GM12864 (cell line): ENCODE measurements at regions not wholly inside any gene's neighbourhood (a gene's known extent, or its start where the extent isn't known, plus 50 kb on each side); places are given as distances from the start of the nearest gene placed in this dataset.
"Not testable (repeated sequence)": the region's sequence is repeated elsewhere in the genome, so short reads cannot be mapped to it uniquely, and the experiment has no call there.

ENCODE experiments used
- DNase-seq: peaks from one replicate; pipeline ENCODE4 v3.0.0-alpha.2; 2011; ENCODE audit warnings: low read depth
- H3K4me3 ChIP-seq: 2 replicates; pipeline ENCODE4 v1.5.1; 2011; ENCODE audit warnings: mild to moderate bottlenecking, low read depth, low read length, control low read depth
- TF ChIP-seq, protein P1 (sequence below): IDR thresholded peaks from 2 replicates; pipeline ENCODE4 v1.5.1; 2011; ENCODE audit warnings: low read depth, mild to moderate bottlenecking, moderate library complexity, low read length, control low read depth, inconsistent platforms; ENCODE audit errors: missing control alignments

DNA sequence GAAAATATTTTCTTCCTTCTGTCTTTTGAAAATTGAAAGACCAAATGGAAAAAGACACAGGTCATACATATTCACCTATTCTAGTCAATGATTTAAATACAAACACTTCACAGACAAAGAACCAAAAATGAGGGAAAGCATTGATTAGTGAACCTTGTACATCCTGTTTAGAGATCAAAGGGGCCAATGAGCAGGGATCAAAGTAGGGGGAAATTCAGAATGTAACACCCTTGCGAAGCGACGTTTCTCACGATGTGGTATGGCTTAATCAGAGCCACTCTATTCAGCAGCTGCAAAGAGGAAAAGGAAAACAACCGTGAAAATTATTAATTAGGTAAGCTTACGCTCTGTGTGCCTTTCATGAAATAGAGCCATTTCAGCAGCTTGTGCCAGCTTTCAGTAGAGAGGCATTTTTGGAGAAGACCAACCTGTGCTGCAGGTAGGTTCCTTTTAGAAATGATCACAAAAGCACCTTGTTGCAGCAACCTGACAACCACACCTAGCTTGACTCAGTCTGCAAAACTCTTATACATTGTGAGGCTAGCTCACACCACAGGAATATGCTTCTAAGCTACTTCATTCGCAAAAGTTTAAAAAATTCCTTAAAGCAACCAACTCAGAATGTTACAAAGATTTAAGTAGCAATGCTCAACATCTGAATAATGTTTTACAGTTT, 78.0 kb downstream of the DKK1 start:
- TF ChIP-seq, protein P1, sequence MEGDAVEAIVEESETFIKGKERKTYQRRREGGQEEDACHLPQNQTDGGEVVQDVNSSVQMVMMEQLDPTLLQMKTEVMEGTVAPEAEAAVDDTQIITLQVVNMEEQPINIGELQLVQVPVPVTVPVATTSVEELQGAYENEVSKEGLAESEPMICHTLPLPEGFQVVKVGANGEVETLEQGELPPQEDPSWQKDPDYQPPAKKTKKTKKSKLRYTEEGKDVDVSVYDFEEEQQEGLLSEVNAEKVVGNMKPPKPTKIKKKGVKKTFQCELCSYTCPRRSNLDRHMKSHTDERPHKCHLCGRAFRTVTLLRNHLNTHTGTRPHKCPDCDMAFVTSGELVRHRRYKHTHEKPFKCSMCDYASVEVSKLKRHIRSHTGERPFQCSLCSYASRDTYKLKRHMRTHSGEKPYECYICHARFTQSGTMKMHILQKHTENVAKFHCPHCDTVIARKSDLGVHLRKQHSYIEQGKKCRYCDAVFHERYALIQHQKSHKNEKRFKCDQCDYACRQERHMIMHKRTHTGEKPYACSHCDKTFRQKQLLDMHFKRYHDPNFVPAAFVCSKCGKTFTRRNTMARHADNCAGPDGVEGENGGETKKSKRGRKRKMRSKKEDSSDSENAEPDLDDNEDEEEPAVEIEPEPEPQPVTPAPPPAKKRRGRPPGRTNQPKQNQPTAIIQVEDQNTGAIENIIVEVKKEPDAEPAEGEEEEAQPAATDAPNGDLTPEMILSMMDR, result no peak
- DNase-seq, result no peak
- H3K4me3 ChIP-seq, result no peak overlapping the region

DNA sequence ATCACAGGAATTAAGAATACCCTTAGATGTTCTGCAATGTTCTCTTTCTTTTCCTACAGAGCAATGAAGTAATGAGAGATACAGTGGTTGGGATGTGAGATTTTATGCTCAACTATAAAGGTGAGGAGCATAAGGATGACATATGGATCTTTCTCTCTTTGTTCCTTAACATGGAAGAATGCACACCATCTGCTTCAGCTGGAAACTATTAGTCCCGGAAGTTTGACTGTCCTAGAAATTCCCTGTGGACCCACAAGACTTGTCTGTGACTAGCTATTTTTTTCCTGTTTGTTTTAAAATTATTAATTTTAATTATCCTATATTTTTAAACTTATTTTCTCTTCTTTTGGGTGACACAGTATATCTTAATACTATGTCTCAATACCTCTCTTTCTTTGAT, 80.2 kb downstream of the DKK1 start:
- TF ChIP-seq, protein P1, result no peak
- H3K4me3 ChIP-seq, result no peak overlapping the region
- no peak for DNase-seq

DNA sequence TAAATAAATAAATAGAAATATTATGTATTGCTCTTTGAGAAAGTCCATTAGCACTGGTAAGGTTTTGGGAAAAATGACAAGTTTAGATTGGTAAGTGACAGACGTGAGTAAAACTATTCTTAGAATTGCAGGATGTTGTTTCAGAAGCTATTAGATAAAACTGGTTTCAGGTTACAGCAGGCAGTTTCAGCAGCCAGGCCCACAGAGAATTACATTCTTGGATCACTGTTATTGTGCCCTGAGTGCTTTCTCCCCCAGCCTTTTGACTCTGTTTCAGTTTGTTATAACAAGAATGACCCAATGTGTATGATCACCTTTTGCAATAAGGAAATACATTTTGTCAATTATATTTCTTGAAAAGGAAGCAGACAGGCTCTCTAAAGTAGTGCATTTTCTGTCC, 86.5 kb downstream of the DKK1 start:
- no peak overlapping the region for H3K4me3 ChIP-seq
- no peak for DNase-seq
- TF ChIP-seq, protein P1, result no peak

DNA sequence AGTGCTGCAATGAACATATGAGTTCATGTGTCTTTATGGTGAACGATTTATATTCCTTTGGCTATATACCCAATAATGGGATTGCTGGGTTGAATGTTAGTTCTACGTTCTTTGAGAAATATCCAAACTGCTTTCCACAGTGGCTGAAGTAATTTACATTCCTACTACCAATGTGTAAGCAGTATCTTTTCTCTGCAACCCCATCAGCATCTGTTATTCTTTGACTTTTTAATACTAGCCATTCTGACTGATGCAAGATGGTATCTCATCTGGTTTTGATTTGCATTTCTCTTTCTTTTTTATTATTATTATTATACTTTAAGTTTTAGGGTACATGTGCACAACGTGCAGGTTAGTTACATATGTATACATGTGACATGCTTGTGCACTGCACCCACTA, 89.7 kb downstream of the DKK1 start:
- not testable (repeated sequence) for DNase-seq, H3K4me3 ChIP-seq

DNA sequence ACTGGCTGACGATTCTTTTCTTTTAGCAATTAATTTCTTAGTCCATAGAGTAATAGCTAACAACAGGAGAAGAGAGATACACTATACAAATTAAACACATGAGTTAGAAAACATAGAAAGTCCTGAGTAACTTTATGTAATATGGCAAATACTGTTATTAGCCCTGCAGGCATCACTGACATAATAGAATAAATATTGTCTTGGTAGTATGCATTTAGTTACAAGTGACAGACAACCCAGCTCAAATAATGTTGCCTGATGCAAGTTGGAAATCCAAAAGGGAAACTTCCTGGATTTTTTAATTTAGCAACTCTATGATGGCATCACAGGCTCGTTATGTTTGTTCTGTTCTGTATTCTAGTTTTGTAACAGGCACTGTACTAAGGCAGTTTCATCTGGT, 95.1 kb downstream of the DKK1 start:
- DNase-seq, result no peak
- TF ChIP-seq, protein P1, result no peak
- no peak overlapping the region for H3K4me3 ChIP-seq

DNA sequence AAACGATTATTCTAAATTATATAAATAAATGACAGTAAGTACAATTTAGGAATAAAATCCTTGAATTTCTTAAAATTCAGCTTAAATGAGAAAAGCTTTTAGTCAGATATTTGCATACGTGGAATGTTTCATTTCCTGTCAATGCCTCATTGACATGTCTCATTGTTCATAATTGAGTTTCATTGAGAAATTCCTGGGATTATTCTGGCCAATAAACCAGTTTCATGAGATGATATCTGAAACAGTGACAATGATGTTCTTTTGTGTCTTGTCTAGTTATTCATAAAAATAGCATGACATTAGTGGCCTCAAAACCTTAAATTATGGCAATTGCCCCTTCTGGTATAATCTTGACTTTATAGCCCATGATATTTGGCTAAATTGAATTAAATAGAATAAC, 95.8 kb downstream of the DKK1 start:
- H3K4me3 ChIP-seq, result no peak overlapping the region
- TF ChIP-seq, protein P1, result no peak
- DNase-seq, result no peak

DNA sequence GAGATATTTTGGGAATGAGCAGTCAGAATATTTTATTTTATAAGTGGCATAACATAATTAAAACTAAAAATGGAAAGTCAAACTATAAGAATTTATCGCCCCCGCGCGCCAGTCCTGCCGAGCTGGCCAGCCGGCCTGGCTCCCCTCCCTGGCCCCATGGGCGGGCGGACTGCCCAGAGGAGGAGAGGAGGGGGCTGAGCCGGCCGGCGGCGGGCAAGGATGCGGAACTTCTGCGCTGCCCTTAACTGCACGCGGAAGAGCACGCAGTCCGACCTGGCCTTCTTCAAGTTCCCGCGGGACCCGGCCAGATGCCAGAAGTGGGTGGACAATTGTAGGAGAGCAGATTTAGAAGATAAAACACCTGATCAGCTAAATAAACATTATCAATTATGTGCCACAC, 96.8 kb downstream of the DKK1 start:
- H3K4me3 ChIP-seq, result no peak overlapping the region
- TF ChIP-seq, protein P1, result no peak
- no peak for DNase-seq

DNA sequence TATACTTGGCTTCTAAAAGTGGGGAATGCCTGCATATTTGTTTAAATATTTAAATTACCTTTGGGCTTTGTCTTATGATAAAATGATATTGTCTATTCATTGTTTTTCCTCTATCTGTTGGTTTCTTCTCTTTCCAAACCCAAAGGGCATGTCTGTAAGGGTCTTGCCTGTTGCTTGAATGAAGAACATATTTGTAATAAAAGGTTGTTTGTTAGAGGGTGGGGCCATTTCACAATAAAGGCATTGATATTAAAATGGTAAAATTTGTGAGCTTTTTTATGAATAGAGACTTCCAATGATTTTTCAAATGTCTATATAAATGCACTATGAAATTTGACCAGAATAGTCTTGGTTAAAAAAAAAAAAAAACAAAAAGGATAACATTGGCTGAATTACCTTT, 105.2 kb downstream of the DKK1 start:
- TF ChIP-seq, protein P1, result no peak
- H3K4me3 ChIP-seq, result no peak overlapping the region
- DNase-seq, result no peak
